KMS-11 (cell line): ENCODE measurements at regions not wholly inside any gene's neighbourhood (a gene's known extent, or its start where the extent isn't known, plus 50 kb on each side); places are given as distances from the start of the nearest gene placed in this dataset.

ENCODE experiments used
- H2AFZ ChIP-seq: fragments of 200-600 bp; sonication (generic); 2 replicates; pipeline ENCODE4 v1.6.1; 2016; ENCODE audit warnings: antibody characterized with exemption, mixed run types, low read depth
- H3K27ac ChIP-seq: fragments of 200-600 bp; sonication (generic); 2 replicates; pipeline ENCODE4 v1.6.1; 2016; ENCODE audit warnings: mild to moderate bottlenecking, mixed run types
- H3K27me3 ChIP-seq: fragments of 200-600 bp; sonication (generic); 2 replicates; pipeline ENCODE4 v1.6.1; 2017; ENCODE audit warnings: mild to moderate bottlenecking, low read depth, mixed run types, moderate library complexity; ENCODE audit not compliant: insufficient read depth
- H3K36me3 ChIP-seq: fragments of 200-600 bp; sonication (generic); 2 replicates; pipeline ENCODE4 v1.6.1; 2017; ENCODE audit warnings: mild to moderate bottlenecking, mixed run types; ENCODE audit not compliant: insufficient read depth
- H3K4me1 ChIP-seq: fragments of 200-600 bp; sonication (generic); 2 replicates; pipeline ENCODE4 v1.6.1; 2016; ENCODE audit warnings: mild to moderate bottlenecking, low read depth, mixed run types; ENCODE audit not compliant: poor library complexity, severe bottlenecking
- H3K4me2 ChIP-seq: fragments of 200-600 bp; sonication (generic); 2 replicates; pipeline ENCODE4 v1.7.0; 2016; ENCODE audit warnings: mild to moderate bottlenecking, mixed run types
- H3K4me3 ChIP-seq: fragments of 200-600 bp; sonication (generic); IDR thresholded peaks from 2 replicates; pipeline ENCODE4 v1.6.1; 2017; ENCODE audit warnings: low read depth, low read length, mixed read lengths; ENCODE audit not compliant: insufficient read depth
- H3K79me2 ChIP-seq: fragments of 200-600 bp; sonication (generic); 2 replicates; pipeline ENCODE4 v1.6.1; 2016; ENCODE audit warnings: low read depth, mixed run types; ENCODE audit not compliant: insufficient read depth
- H3K9ac ChIP-seq: fragments of 200-600 bp; sonication (generic); 2 replicates; pipeline ENCODE4 v1.6.1; 2016; ENCODE audit warnings: mild to moderate bottlenecking, mixed run types
- H4K20me1 ChIP-seq: fragments of 200-600 bp; sonication (generic); 2 replicates; pipeline ENCODE4 v1.6.1; 2016; ENCODE audit warnings: mild to moderate bottlenecking, mixed run types; ENCODE audit not compliant: insufficient read depth
- CTCF ChIP-seq: fragments of 200-600 bp; sonication (generic); conservative IDR thresholded peaks from 2 replicates; pipeline ENCODE4 v1.6.1; 2017; ENCODE audit warnings: low read depth, mild to moderate bottlenecking, antibody characterized with exemption, low read length, moderate library complexity, mixed read lengths

DNA sequence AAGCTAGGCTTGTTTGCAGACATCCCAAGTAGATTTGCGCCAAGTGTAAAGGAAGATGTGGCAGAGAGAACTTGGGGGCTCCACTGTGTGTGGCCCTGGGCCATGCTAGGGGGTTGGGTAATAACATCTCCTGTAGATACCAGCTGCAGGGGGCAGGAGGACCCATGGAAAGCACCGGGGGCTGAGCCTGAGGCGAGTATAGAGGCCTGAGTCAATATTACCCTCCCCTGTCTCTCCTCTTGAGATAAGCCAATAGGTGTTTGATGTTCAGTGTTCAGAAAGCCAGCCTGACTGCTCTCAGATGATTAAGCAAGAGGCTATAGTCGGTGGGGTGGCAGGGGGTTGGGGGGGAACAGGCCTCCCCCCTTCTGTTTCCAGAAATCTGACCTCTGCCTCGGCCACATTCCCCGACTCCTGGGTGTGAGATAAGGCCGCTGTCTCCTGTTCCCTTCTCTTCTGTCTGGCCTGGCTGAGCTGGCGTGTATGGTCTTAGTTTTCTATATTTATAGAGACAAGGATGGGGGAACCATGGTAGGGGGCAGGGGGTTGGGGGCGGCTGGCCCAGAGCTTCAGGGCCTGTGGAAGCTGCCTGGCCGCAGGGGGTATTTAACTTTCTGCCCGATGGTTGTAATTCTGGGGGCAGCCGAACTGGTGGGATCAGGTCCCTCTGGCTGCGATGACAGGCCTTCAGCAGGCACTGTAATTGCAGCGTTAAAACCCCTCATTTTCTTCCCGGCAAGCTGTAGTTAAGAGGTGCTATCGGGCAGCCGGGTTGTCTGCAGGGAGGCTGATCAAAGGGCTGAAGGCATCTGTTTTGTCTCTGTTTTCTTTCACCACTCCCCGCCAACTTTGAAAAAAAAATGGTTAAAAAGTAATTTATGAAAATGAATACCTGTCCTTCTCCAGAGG is 292.0 kb downstream of the NSG2 start:
- H3K4me1 ChIP-seq = no peaks in the 10 kb centered on the region
- no peak overlapping the region for H3K9ac ChIP-seq
- H3K27me3 ChIP-seq = no peaks in the 10 kb centered on the region
- H3K79me2 ChIP-seq = no peaks in the 10 kb centered on the region
- H4K20me1 ChIP-seq = no peaks in the 10 kb centered on the region
- TF ChIP-seq CTCF = no peak
- H3K27ac ChIP-seq = no peak overlapping the region
- H3K4me3 ChIP-seq = no peak overlapping the region
- H3K4me2 ChIP-seq = no peak overlapping the region
- no peak overlapping the region for H2AFZ ChIP-seq
- no peaks in the 10 kb centered on the region for H3K36me3 ChIP-seq

- no peak overlapping the region for H3K27ac ChIP-seq
- no peak overlapping the region for H3K4me3 ChIP-seq
- H3K4me1 ChIP-seq = no peaks in the 10 kb centered on the region
- H2AFZ ChIP-seq = no peak overlapping the region
- no peaks in the 10 kb centered on the region for H3K79me2 ChIP-seq
- H4K20me1 ChIP-seq = no peaks in the 10 kb centered on the region
- no peak overlapping the region for H3K4me2 ChIP-seq
- no peak for TF ChIP-seq CTCF
- no peak overlapping the region for H3K9ac ChIP-seq
- no peaks in the 10 kb centered on the region for H3K36me3 ChIP-seq
- H3K27me3 ChIP-seq = no peaks in the 10 kb centered on the region
Measured at GRCh38 chr5:174338185-174339010, 292.9 kb downstream of the NSG2 start.

DNA sequence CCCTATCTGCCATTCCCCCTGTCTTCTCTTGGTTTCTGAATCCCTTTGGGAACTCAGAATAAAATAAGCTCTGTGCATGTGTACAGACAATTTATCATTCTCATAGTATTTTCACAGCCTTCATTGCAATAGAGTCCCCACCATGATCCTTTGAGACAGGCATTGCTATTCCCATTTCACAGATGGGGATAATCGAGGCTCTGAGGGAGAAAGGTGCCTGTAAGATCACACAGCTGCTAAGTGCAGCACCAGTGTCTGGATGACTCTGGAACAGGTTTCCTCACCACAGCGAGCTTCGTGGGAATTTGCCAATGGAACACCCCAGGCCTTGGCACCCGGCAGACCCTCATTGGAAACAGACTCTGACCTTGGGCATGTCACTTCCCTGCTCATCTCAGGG is 293.6 kb downstream of the NSG2 start:
- no peak overlapping the region for H3K27ac ChIP-seq
- H2AFZ ChIP-seq = no peak overlapping the region
- H3K79me2 ChIP-seq = no peaks in the 10 kb centered on the region
- H3K27me3 ChIP-seq = no peaks in the 10 kb centered on the region
- no peak overlapping the region for H3K4me3 ChIP-seq
- H4K20me1 ChIP-seq = no peaks in the 10 kb centered on the region
- H3K36me3 ChIP-seq = no peaks in the 10 kb centered on the region
- TF ChIP-seq CTCF = no peak
- H3K9ac ChIP-seq = no peak overlapping the region
- H3K4me2 ChIP-seq = no peak overlapping the region
- H3K4me1 ChIP-seq = no peaks in the 10 kb centered on the region

DNA sequence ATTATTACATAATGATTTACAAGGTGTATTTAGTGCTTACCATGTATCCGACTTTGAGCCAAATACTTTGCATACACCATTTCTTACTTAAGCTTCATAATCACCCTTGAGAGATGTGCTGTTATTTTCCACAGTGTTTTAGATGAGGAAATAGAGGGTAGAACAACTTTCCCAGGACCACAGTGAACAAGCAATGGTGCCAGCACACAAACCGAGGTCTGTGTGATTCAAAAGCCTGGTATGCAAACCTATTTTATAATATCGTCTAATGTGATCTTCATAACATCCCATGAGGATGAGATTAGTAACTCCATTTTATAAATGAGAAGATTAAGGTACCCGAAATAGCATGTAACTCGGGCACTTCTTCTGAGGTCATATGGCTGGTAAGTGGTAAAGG is 294.7 kb downstream of the NSG2 start:
- Histone ChIP-seq H3K36me3 (no peaks in the 10 kb centered on the region), H3K4me2 (no peak overlapping the region), H3K27ac (no peak overlapping the region), H3K4me3 (no peak overlapping the region), H3K27me3 (no peaks in the 10 kb centered on the region), H3K9ac (no peak overlapping the region), H3K79me2 (no peaks in the 10 kb centered on the region), H4K20me1 (no peaks in the 10 kb centered on the region), H2AFZ (no peak overlapping the region), H3K4me1 (no peaks in the 10 kb centered on the region)
- no peak for TF ChIP-seq CTCF
